ENCODE measurements at regions not wholly inside any gene's neighbourhood (a gene's known extent, or its start where the extent isn't known, plus 50 kb on each side); places are given as distances from the start of the nearest gene placed in this dataset.

DNA sequence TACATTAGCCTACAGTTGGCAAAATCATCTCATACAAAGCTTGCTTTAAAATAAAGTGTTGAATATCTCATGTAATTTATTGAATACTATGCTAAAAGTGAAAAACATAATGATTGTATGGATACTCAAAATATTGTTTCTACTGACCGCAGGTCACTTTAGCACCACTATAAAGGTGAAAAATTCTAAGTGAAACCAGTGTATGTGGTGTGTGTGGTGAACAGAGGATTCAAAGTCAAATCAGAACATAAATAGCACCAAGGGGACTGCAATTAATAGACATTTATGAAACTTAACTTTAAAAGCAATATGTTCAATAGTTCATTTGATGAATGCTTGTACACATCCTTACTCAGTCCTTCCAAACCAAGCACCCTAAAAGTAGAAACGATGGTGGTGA, 145.8 kb downstream of the AKAIN1 start:
- Histone ChIP-seq H3K36me3 (ENCODE audit: control insufficient read depth in 2 of 3, insufficient read depth in 3 of 3, low read length in 3 of 3) (no peaks in the 10 kb centered on the region), H3K27ac (ENCODE audit: low read depth in 2 of 2, low read length in 2 of 2) (no peak overlapping the region), H3K27me3 (ENCODE audit: control insufficient read depth, insufficient read depth, low read length) (no peaks in the 10 kb centered on the region), H3K4me1 (ENCODE audit: control insufficient read depth in 2 of 3, insufficient read depth in 2 of 3, low read depth in 1 of 3, low read length in 3 of 3) (no peaks in the 10 kb centered on the region), H3K9ac (ENCODE audit: low read length in 3 of 3) (no peak overlapping the region), H3K9me3 (ENCODE audit: control insufficient read depth in 2 of 3, insufficient read depth in 1 of 3, low read length in 3 of 3) (no peaks in the 10 kb centered on the region), H3K4me3 (ENCODE audit: low read length in 3 of 3) (no peak overlapping the region)
- no peak for DNase-seq
- no peak for FAIRE-seq
- intact Hi-C loops (cut with DNase I): no loop called here
- TF ChIP-seq CTCF (IDR thresholded peaks at IDR 0.05; ENCODE audit: borderline replicate concordance, extremely low read depth, insufficient read depth): no peak

DNA sequence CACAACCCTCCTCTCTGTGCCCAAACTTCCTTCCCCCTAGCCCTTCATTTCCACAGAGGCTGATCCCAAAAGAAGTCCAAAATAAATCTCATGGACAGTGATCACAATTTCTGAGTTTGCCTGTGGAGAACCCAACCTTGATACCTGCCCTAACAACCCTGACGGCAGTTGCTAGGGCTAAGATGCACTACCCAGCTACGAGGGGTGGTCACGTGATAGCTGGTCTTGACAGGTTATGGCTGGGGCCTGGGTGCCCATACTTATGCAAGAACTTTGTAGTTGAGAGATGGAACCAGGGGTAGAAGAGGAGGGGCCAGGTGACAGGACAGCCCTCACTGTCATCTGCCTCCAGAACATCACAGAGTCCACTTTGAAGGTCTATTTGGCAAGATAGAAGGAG, 147.9 kb downstream of the AKAIN1 start:
- DNase-seq (no peak), FAIRE-seq (no peak)
- no peak overlapping the region for H3K27ac ChIP-seq (ENCODE audit: low read depth in 2 of 2, low read length in 2 of 2)
- no peak overlapping the region for H3K9ac ChIP-seq (ENCODE audit: low read length in 3 of 3)
- TF ChIP-seq CTCF (IDR thresholded peaks at IDR 0.05; ENCODE audit: borderline replicate concordance, extremely low read depth, insufficient read depth): no peak
- H3K4me3 ChIP-seq (ENCODE audit: low read length in 3 of 3): no peak overlapping the region
- H3K4me1 ChIP-seq (ENCODE audit: control insufficient read depth in 2 of 3, insufficient read depth in 2 of 3, low read depth in 1 of 3, low read length in 3 of 3): no peaks in the 10 kb centered on the region
- H3K36me3 ChIP-seq (ENCODE audit: control insufficient read depth in 2 of 3, insufficient read depth in 3 of 3, low read length in 3 of 3): no peaks in the 10 kb centered on the region
- intact Hi-C loops (cut with DNase I): no loop called here
- H3K9me3 ChIP-seq (ENCODE audit: control insufficient read depth in 2 of 3, insufficient read depth in 1 of 3, low read length in 3 of 3): no peaks in the 10 kb centered on the region
- H3K27me3 ChIP-seq (ENCODE audit: control insufficient read depth, insufficient read depth, low read length): no peaks in the 10 kb centered on the region

DNA sequence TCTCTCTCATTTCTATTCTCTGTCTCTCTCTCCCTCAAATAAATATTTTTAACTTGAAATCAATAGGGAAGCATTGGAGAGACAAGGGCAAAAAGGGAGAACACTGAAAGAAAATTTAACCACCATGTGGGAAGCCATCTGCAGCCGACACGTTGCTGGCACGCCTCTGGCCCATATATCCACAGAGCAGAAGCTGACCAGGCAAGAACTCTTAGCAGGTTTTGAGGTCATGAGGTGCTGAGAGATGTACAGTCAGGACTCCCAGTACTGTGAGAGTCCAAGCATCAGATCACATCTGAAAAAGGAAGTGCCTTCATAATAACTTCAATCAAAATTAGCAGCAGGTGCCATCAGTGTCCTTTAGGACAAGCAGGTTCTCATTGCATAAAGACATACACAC, 156.6 kb downstream of the AKAIN1 start:
- no peaks in the 10 kb centered on the region for H3K36me3 ChIP-seq (ENCODE audit: control insufficient read depth in 2 of 3, insufficient read depth in 3 of 3, low read length in 3 of 3)
- DNase-seq: no peak
- no peak overlapping the region for H3K27ac ChIP-seq (ENCODE audit: low read depth in 2 of 2, low read length in 2 of 2)
- TF ChIP-seq CTCF (IDR thresholded peaks at IDR 0.05; ENCODE audit: borderline replicate concordance, extremely low read depth, insufficient read depth): no peak
- no peak overlapping the region for H3K9ac ChIP-seq (ENCODE audit: low read length in 3 of 3)
- no peaks in the 10 kb centered on the region for H3K4me1 ChIP-seq (ENCODE audit: control insufficient read depth in 2 of 3, insufficient read depth in 2 of 3, low read depth in 1 of 3, low read length in 3 of 3)
- no peaks in the 10 kb centered on the region for H3K27me3 ChIP-seq (ENCODE audit: control insufficient read depth, insufficient read depth, low read length)
- H3K4me3 ChIP-seq (ENCODE audit: low read length in 3 of 3): no peak overlapping the region
- FAIRE-seq: no peak
- no peaks in the 10 kb centered on the region for H3K9me3 ChIP-seq (ENCODE audit: control insufficient read depth in 2 of 3, insufficient read depth in 1 of 3, low read length in 3 of 3)
- intact Hi-C loops (cut with DNase I): no loop called here

- H3K9me3 ChIP-seq (ENCODE audit: control insufficient read depth in 2 of 3, insufficient read depth in 1 of 3, low read length in 3 of 3): no peaks in the 10 kb centered on the region
- H3K4me3 ChIP-seq (ENCODE audit: low read length in 3 of 3): no peak overlapping the region
- DNase-seq (no peak), FAIRE-seq (no peak)
- no peaks in the 10 kb centered on the region for H3K36me3 ChIP-seq (ENCODE audit: control insufficient read depth in 2 of 3, insufficient read depth in 3 of 3, low read length in 3 of 3)
- no peaks in the 10 kb centered on the region for H3K27me3 ChIP-seq (ENCODE audit: control insufficient read depth, insufficient read depth, low read length)
- intact Hi-C loops (cut with DNase I): no loop called here
- H3K27ac ChIP-seq (ENCODE audit: low read depth in 2 of 2, low read length in 2 of 2): no peak overlapping the region
- no peak overlapping the region for H3K9ac ChIP-seq (ENCODE audit: low read length in 3 of 3)
- no peaks in the 10 kb centered on the region for H3K4me1 ChIP-seq (ENCODE audit: control insufficient read depth in 2 of 3, insufficient read depth in 2 of 3, low read depth in 1 of 3, low read length in 3 of 3)
- TF ChIP-seq CTCF (IDR thresholded peaks at IDR 0.05; ENCODE audit: borderline replicate concordance, extremely low read depth, insufficient read depth): no peak
Measured at GRCh38 chr18:5036523-5036922, 160.5 kb downstream of the AKAIN1 start.
